ENCODE measurements at regions not wholly inside any gene's neighbourhood (a gene's known extent, or its start where the extent isn't known, plus 50 kb on each side); places are given as distances from the start of the nearest gene placed in this dataset.

- no peaks in the 10 kb centered on the region for H3K27me3 ChIP-seq (ENCODE audit: control insufficient read depth in 2 of 2, insufficient read depth in 2 of 2, low read length in 2 of 2)
- H3K36me3 Mint-ChIP-seq = no peaks in the 10 kb centered on the region
- H3K4me1 Mint-ChIP-seq = no peaks in the 10 kb centered on the region
- no peaks in the 10 kb centered on the region for H3K79me2 ChIP-seq (ENCODE audit: insufficient read depth, low read length)
- H3K36me3 ChIP-seq (replicated peaks in 1 of 2; ENCODE audit: control insufficient read depth in 1 of 2, insufficient read depth in 2 of 2, low read length in 2 of 2) = no peaks in the 10 kb centered on the region
- H4K20me1 ChIP-seq (ENCODE audit: insufficient read depth, low read length) = no peaks in the 10 kb centered on the region
- H3K4me3 Mint-ChIP-seq = no peak overlapping the region
- no peak for TF ChIP-seq CTCF (IDR thresholded peaks at IDR 0.05)
- no peaks in the 10 kb centered on the region for H3K4me1 ChIP-seq (ENCODE audit: control insufficient read depth in 1 of 2, insufficient read depth in 2 of 2, low read length in 2 of 2)
- 100% methylated on average over 1 of the region's 1 CpG for WGBS (ENCODE audit: insufficient coverage)
- H3K27ac Mint-ChIP-seq = no peak overlapping the region
- no peak overlapping the region for H3K9ac ChIP-seq (ENCODE audit: insufficient read depth, low read length, poor library complexity, severe bottlenecking)
- intact Hi-C loops (cut with micrococcal nuclease) = no loop called here
- no peaks in the 10 kb centered on the region for H3K9me3 ChIP-seq (replicated peaks in 1 of 2; ENCODE audit: control insufficient read depth in 1 of 2, insufficient read depth in 1 of 2, low read length in 2 of 2)
- no peak overlapping the region for H3K4me3 ChIP-seq (replicated peaks in 1 of 3; ENCODE audit: low read depth in 2 of 3, low read length in 3 of 3)
- peaks cover 0 to 1% (median 1%) of the 10 kb centered on the region in 3 donors for H3K27me3 Mint-ChIP-seq (ENCODE audit: low read depth in 3 of 3)
- H3K27ac ChIP-seq (ENCODE audit: low read depth in 1 of 2, low read length in 2 of 2) = no peak overlapping the region
- no peak overlapping the region for H2AFZ ChIP-seq (ENCODE audit: insufficient read depth, low read depth, low read length, poor library complexity, severe bottlenecking)
- peaks cover 0 to 3% (median 2%) of the 10 kb centered on the region in 7 donors for H3K9me3 Mint-ChIP-seq
- H3K4me2 ChIP-seq (replicated peaks; ENCODE audit: extremely low read depth, low read length, poor library complexity, severe bottlenecking) = no peak overlapping the region
- DNase-seq = no peak
Measured at GRCh38 chr11:88390254-88390653, 52.7 kb upstream of the CTSC start.

GRCh38 chr11:88387957-88388356 is 50.4 kb upstream of the CTSC start:
- intact Hi-C loops (cut with micrococcal nuclease) = no loop called here

More at GRCh38 chr11:88387957-88388356, 50.4 kb upstream of the CTSC start:
- TF ChIP-seq CTCF (IDR thresholded peaks at IDR 0.05) = no peak
- H3K4me3 Mint-ChIP-seq = no peak overlapping the region
- Histone ChIP-seq H4K20me1 (ENCODE audit: insufficient read depth, low read length) (no peaks in the 10 kb centered on the region), H3K36me3 (replicated peaks in 1 of 2; ENCODE audit: control insufficient read depth in 1 of 2, insufficient read depth in 2 of 2, low read length in 2 of 2) (no peaks in the 10 kb centered on the region), H3K4me1 (ENCODE audit: control insufficient read depth in 1 of 2, insufficient read depth in 2 of 2, low read length in 2 of 2) (no peaks in the 10 kb centered on the region), H3K27me3 (ENCODE audit: control insufficient read depth in 2 of 2, insufficient read depth in 2 of 2, low read length in 2 of 2) (no peaks in the 10 kb centered on the region), H3K79me2 (ENCODE audit: insufficient read depth, low read length) (no peaks in the 10 kb centered on the region), H2AFZ (ENCODE audit: insufficient read depth, low read depth, low read length, poor library complexity, severe bottlenecking) (no peak overlapping the region), H3K4me3 (replicated peaks in 1 of 3; ENCODE audit: low read depth in 2 of 3, low read length in 3 of 3) (no peak overlapping the region), H3K9ac (ENCODE audit: insufficient read depth, low read length, poor library complexity, severe bottlenecking) (no peak overlapping the region), H3K9me3 (replicated peaks in 1 of 2; ENCODE audit: control insufficient read depth in 1 of 2, insufficient read depth in 1 of 2, low read length in 2 of 2) (no peaks in the 10 kb centered on the region), H3K27ac (ENCODE audit: low read depth in 1 of 2, low read length in 2 of 2) (no peak overlapping the region), H3K4me2 (replicated peaks; ENCODE audit: extremely low read depth, low read length, poor library complexity, severe bottlenecking) (no peak overlapping the region)
- no peak overlapping the region for H3K27ac Mint-ChIP-seq
- H3K9me3 Mint-ChIP-seq = peaks cover 0 to 3% (median 2%) of the 10 kb centered on the region in 7 donors
- H3K36me3 Mint-ChIP-seq = no peaks in the 10 kb centered on the region
- DNase-seq = no peak
- H3K4me1 Mint-ChIP-seq = no peaks in the 10 kb centered on the region
- peaks cover 0 to 1% (median 1%) of the 10 kb centered on the region in 3 donors for H3K27me3 Mint-ChIP-seq (ENCODE audit: low read depth in 3 of 3)
